GM19239 (cell line): ENCODE measurements at regions not wholly inside any gene's neighbourhood (a gene's known extent, or its start where the extent isn't known, plus 50 kb on each side); places are given as distances from the start of the nearest gene placed in this dataset.
"Not testable (repeated sequence)": the region's sequence is repeated elsewhere in the genome, so short reads cannot be mapped to it uniquely, and the experiment has no call there.

Experiments used
- DNase-seq: peaks from one replicate; pipeline ENCODE4 v3.0.0; 2011; ENCODE audit warnings: low spot score; ENCODE audit not compliant: insufficient read length
- FAIRE-seq: peaks from 2 replicates; lab custom pipeline; 2011; peaks lifted over from hg19 to GRCh38; lab: Jason Lieb, UNC

DNA sequence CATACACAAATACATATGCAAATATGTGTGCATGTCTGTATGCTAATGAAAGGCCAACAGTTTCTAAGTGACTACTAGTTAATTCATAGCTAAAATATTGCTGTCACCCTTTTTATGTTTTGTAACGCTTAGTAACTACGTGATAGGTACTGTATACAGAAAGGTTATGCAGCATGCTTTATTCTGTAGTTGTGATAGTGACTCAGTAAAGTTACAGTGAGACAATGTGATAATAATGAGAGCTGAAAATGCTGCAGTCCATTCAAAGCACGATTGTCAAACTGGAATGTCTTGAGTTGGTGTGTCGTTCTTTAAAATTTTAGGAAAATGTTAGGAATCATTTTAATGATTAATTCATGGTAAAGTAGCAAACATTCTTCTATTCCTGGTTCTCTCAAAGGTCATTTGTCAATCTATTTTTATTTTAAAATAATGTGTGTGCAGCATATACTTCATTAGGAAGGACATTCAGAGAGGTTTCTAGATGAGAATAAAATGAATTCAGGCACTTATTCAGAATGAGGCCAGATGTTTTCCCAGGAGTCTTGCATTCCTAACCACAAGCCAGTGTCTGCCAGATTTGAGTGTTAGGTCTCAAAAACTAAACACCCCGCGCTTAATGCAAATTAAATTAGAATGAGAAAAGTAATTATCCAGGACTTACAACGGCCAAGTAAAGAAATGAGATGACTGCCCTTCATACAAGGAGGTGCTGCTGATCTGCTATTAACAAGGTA is 408.8 kb upstream of the FZD8 start:
- FAIRE-seq = no peak
- DNase-seq = no peak

GRCh38 chr10:36048780-36049179 is 406.7 kb upstream of the FZD8 start:
- no peak for FAIRE-seq
- no peak for DNase-seq

DNA sequence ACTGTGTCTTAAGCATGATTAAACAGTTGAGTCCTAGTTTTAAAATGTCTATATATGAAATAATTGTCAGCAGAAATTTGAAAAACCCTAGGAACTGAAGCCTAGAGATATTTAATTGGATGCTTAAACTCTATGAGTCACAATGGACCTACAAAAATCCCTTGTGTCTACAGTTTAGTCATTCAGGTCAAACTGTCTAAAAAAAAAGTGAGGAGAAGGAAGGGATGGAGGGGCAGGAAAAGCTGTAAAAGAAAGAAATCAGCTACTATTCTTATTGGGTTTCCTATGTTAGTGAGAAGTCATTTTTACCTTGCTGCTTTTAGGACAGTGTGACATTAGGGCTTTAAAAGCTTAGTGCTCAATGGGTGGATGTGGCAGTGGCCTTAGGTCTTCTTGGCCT is 406.1 kb upstream of the FZD8 start:
- DNase-seq (no peak), FAIRE-seq (no peak)

GRCh38 chr10:36042135-36042534 is 400.0 kb upstream of the FZD8 start:
- DNase-seq (no peak), FAIRE-seq (no peak)

DNA sequence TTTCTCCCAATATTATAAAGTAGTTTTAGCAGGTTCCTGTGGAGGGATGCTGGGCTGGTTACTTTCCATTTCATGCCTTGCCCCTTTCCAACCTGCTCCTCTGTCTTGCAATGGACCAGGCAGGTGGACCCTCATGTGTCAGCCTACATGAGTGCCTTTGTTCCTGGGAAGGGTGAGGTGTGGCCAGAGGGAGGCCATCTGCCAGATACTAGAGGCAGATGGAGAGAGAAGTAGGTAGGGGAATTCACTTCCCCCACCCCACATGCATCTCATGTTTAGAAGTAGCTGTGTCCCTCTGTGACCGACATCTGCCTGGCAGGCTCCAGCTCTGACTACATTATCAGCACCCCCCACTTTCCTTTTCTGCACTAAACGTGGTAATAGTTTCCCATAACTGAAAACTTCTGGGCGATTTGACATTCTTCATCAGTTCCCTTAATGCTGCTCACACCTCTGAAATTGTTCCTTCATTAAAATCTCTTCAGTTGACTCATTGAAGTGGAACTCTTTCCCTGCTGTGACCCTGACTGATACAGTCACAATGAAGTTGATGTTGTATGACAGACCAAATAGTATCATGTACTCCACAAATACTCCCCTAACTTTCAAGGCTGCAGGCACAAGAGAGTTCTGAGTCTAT is 396.3 kb upstream of the FZD8 start:
- DNase-seq = no peak
- no peak for FAIRE-seq

- FAIRE-seq (no peak), DNase-seq (no peak)
Observed at GRCh38 chr10:36036137-36036536, 394.0 kb upstream of the FZD8 start.

- no peak for DNase-seq
- FAIRE-seq = no peak
Observed at GRCh38 chr10:36033808-36034207, 391.7 kb upstream of the FZD8 start.

DNA sequence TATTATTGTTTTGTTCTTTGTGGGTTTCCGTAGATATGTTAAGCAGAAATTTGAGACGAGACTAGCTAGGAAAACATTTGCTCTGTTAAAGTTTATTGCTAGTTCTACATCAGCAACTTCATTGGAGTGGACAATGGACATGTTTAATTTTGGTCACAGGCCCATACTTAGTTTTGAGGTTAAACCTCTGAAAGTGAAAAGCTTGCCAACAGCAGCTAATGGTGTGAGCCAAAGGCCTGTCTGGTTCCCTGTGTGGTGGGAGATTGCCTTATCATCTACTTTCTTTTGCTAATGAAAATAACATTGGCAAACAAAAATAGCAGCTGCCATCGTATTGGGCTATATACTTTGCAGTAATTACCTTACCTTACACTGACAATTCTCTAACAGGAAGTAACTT is 388.4 kb upstream of the FZD8 start:
- DNase-seq = no peak
- FAIRE-seq = no peak

DNA sequence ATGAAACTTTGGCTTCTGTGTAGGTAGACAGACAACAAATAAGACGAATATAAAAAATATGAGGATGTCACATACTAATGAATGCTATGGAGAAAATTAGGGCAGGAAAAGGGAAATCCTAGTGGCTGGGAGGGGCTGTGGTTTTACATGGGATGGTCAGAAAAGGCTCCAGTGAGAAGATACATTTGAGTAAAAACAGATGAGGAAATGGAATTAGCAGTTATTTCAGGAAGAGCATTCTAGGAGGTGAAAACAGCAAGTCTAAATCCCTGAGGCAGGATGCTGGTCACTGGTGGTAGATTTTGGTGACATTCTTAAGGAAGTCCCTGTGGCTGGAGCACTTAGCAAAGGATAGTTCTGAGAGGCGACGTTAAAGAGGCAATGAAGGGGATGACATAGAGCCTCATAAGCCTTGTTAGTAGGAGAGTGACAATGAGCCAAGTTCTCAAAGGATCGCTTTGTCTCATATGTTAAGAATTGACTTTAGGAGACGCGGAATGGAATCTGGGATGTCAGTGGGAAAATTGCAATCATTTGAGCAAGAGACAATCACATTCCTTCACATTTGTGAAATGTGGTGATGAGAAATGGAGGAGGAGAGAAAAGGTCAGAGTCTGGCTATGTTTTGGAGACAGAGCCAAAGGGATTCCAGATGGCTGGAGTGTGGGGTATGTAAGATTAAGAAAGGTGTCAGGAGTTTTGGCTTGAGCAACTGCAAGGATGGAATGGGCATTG is 384.7 kb upstream of the FZD8 start:
- no peak for FAIRE-seq
- DNase-seq = no peak

DNA sequence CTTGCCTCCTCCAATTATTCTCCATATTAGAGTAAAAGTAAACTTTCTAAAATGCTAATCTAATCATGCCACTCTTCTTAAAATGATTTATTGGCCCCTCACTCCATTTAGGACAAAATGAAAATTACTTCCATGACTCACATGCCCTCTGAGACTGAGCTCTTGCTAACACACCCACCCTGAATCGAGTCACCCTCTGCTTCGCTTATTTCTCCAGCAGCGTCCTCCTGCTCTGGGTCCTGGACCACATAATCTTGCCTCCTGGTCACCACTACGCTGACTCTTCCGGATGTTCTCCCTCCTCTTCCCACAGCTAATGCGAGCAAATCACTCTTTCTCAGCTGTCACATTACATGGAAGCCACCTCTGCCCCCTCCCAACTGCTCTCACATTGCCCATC is 384.0 kb upstream of the FZD8 start:
- DNase-seq (no peak), FAIRE-seq (no peak)

DNA sequence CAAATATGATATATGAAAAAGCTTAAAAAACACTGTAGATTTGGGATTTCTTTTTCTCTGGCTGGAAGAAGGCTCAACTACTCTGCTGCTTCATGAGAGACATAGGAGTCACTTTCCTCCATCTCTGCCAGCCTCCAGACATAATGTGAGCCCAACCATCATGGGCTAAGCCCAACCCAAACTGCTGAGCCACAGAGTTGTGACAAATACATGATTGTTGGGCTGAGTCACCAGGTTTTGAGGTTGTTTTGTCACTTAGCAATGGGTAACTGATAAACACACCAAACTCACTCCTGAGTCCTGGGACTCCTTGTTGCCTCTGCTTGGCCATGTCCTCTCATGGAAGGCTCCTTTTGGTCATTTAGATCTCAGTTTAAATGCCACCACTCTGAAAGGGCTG is 381.8 kb upstream of the FZD8 start:
- FAIRE-seq (no peak), DNase-seq (no peak)

- DNase-seq = no peak
- no peak for FAIRE-seq
Observed at GRCh38 chr10:36021096-36021495, 379.0 kb upstream of the FZD8 start.

- FAIRE-seq (no peak), DNase-seq (no peak)
Observed at GRCh38 chr10:36019749-36020148, 377.7 kb upstream of the FZD8 start.

- no peak for FAIRE-seq
- DNase-seq = no peak
Observed at GRCh38 chr10:36018996-36019395, 376.9 kb upstream of the FZD8 start.

GRCh38 chr10:36017137-36017536 is 375.0 kb upstream of the FZD8 start:
- no peak for DNase-seq

GRCh38 chr10:36007369-36007768 is 365.3 kb upstream of the FZD8 start:
- DNase-seq (no peak), FAIRE-seq (no peak)

More at GRCh38 chr10:36017137-36017536, 375.0 kb upstream of the FZD8 start:
- no peak for FAIRE-seq

DNA sequence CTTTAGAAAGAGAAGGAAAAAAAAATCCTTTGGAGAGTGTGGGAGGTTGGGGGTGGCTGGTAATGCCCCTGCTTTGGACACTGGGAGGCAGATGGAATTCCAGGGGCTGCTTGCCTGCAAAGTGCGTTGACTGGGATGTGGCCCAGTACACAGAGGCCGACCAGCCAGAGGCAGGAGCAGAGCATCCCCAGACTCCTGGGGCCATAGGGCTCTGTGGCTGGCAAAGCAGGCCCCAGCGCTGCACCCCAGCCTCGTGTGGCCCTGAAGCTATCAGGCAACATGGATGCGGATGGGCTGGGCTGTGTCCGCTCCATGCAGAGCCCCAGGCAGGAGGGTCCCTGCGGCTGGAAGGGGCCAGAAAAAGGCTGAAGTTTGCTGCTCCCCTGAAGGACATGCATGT is 361.6 kb upstream of the FZD8 start:
- no peak for DNase-seq
- no peak for FAIRE-seq

- DNase-seq (no peak), FAIRE-seq (no peak)
Observed at GRCh38 chr10:36003031-36003600, 361.0 kb upstream of the FZD8 start.

DNA sequence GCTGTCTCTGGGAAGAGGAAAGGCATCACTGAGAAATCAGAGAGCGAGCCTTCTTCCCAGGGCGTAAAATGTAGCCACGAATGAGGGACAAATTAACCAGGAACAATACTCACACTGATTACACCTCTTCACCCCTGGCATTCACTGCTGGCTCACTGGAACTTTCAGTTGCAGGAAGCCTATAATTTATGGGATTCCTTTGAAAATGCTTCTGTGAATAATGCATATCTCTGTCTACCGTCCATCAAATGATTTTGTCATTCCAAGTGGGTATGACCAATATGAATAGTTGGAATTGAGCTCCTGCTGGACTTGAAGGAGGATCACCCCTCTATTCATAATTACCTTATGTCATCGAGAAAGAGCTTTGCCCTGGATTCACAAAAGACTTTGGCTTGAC is 360.3 kb upstream of the FZD8 start:
- no peak for FAIRE-seq
- DNase-seq = no peak

DNA sequence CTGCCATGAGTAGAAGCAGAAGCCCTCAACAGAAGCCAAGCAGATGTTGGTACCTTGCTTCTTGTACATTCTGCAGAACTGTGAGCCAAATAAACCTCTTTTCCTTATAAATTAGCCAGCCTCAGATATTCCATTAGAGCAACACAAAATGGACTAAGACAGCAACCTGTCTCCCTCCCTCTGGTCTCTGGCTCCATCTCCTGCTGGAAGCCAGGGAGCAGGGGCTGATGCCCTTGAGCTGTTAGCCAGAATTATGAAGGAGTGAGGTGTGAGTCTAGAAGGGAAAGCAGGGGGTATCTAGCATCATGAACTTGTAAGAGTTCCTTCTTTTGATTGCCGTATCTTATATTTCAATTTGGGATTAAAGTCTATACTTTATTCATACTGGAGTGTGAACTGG is 358.7 kb upstream of the FZD8 start:
- FAIRE-seq, DNase-seq: not testable (repeated sequence)

DNA sequence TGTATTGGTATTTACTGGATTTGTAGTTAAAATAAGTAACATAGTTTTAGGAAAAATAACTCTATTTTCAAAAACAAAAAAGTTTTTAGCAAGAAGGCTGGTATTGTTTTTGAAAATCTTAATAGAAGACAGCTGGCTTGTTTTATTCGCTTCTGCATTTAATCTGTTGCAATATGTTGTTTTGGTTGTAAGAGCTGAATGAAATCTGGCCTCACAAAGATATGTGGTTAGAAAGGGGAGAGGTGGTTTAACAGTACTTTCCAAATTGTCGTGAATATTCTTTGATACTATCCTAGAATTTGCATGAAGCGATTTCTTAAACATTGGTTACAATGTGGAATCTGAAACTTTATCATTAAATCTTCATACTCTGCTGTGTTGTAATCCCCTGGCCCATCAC is 355.9 kb upstream of the FZD8 start:
- FAIRE-seq (no peak), DNase-seq (no peak)
